ENCODE measurements at regions not wholly inside any gene's neighbourhood (a gene's known extent, or its start where the extent isn't known, plus 50 kb on each side); places are given as distances from the start of the nearest gene placed in this dataset.

- TF ChIP-seq POLR2A (IDR thresholded peaks at IDR 0.05; ENCODE audit: low read depth, low read length) (no peak), POLR2AphosphoS5 (IDR thresholded peaks at IDR 0.05; ENCODE audit: low read depth, low read length) (no peak)
Observed at GRCh38 chr21:14707511-14708020, 161.5 kb upstream of the SAMSN1 start.
